ENCODE measurements at regions not wholly inside any gene's neighbourhood (a gene's known extent, or its start where the extent isn't known, plus 50 kb on each side); places are given as distances from the start of the nearest gene placed in this dataset.

DNA sequence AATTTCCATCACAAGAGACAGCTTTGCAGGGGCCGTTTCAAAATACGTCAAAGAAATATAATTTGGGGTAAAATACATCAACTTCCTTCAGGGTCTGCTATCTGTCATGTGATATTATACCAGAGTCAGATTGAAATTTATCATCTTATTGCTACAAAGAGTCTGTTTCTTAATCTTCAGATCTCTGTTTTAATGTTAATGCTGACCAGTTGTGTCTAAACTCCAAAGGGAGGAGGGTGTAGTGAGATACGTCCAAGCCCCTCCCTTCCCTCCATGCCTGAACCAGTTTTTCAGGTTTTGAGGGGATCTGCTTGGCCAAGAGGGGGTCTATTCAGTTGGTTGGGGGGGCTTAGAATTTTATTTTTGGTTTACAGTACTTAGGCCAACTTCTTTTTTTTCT is 891.6 kb downstream of the GRM8 start (continued):
- TF ChIP-seq, protein P1, sequence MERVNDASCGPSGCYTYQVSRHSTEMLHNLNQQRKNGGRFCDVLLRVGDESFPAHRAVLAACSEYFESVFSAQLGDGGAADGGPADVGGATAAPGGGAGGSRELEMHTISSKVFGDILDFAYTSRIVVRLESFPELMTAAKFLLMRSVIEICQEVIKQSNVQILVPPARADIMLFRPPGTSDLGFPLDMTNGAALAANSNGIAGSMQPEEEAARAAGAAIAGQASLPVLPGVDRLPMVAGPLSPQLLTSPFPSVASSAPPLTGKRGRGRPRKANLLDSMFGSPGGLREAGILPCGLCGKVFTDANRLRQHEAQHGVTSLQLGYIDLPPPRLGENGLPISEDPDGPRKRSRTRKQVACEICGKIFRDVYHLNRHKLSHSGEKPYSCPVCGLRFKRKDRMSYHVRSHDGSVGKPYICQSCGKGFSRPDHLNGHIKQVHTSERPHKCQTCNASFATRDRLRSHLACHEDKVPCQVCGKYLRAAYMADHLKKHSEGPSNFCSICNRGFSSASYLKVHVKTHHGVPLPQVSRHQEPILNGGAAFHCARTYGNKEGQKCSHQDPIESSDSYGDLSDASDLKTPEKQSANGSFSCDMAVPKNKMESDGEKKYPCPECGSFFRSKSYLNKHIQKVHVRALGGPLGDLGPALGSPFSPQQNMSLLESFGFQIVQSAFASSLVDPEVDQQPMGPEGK (CRISPR knock-in tag; IDR thresholded peaks at IDR 0.05; ENCODE audit: borderline replicate concordance): no peak
- no peak for TF ChIP-seq ZNF565 (CRISPR knock-in tag; conservative IDR thresholded peaks at IDR 0.05; ENCODE audit: low read depth)
- no peak for TF ChIP-seq ZFP3 (CRISPR knock-in tag; IDR thresholded peaks at IDR 0.05)
- no peak for TF ChIP-seq ARNTL (CRISPR knock-in tag; IDR thresholded peaks at IDR 0.05; ENCODE audit: borderline replicate concordance, low read depth)
- no peak for TF ChIP-seq ZNF70 (CRISPR knock-in tag; IDR thresholded peaks at IDR 0.05)
- TF ChIP-seq POU6F1 (CRISPR knock-in tag; IDR thresholded peaks at IDR 0.05; ENCODE audit: borderline replicate concordance, low read depth): no peak
- TF ChIP-seq ZNF8 (CRISPR knock-in tag; IDR thresholded peaks at IDR 0.05): no peak
- TF ChIP-seq TCF4 (CRISPR knock-in tag; IDR thresholded peaks at IDR 0.05; ENCODE audit: borderline replicate concordance): no peak
- no peak for TF ChIP-seq ZC3H10 (CRISPR knock-in tag; IDR thresholded peaks at IDR 0.05)

DNA sequence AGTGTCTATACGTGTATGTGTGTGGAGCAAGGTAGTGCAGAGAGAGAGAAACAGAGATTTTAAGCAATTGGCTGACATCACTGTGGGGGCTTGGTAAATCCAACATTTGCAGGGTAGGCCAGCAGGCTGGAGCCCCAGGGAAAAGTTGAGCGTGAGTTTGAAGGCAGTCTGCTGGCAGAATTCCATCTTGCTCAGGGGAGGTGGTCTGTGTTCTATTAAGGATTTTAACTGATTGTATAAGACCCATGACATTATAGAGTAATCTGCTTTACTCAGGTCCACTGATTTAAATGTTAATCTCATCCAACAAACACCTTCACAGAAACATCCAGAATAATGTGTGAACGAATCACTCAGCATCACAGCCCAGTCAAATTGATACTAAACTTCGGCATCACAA is 912.9 kb downstream of the GRM8 start:
- no peak for ATAC-seq
- no peak for TF ChIP-seq ESRRG (CRISPR knock-in tag; IDR thresholded peaks at IDR 0.05)
- TF ChIP-seq RARB (CRISPR knock-in tag; IDR thresholded peaks at IDR 0.05): no peak
- TF ChIP-seq ISL1 (CRISPR knock-in tag; IDR thresholded peaks at IDR 0.05): no peak
- TF ChIP-seq CSDC2 (CRISPR knock-in tag; IDR thresholded peaks at IDR 0.05): no peak
- no peak for TF ChIP-seq GLIS3 (CRISPR knock-in tag; IDR thresholded peaks at IDR 0.05)
- TF ChIP-seq ZFP3 (CRISPR knock-in tag; IDR thresholded peaks at IDR 0.05): no peak
- TF ChIP-seq ZNF8 (CRISPR knock-in tag; IDR thresholded peaks at IDR 0.05): no peak
- no peak for TF ChIP-seq BACH2 (CRISPR knock-in tag; IDR thresholded peaks at IDR 0.05; ENCODE audit: borderline replicate concordance)
- TF ChIP-seq ZC3H10 (CRISPR knock-in tag; IDR thresholded peaks at IDR 0.05): no peak

DNA sequence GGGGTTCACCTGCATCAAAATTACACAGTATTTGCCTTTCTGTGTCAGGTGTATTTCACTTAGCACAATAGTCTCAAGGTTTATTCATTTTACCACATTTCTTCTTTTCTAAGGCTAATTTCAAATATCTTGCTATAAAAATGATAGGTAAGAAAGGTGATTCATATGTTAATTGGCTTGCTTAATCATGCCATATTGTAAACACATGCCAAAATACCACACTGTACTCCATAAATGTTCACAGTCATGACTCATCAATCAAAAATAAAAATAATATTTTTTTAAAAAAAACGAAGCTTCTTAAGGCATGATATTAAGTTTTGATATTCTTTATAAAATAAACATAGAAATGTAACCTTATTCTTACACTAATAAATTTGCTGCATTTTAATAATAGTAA is 947.1 kb downstream of the GRM8 start:
- no peak for ATAC-seq
- TF ChIP-seq, protein P2, sequence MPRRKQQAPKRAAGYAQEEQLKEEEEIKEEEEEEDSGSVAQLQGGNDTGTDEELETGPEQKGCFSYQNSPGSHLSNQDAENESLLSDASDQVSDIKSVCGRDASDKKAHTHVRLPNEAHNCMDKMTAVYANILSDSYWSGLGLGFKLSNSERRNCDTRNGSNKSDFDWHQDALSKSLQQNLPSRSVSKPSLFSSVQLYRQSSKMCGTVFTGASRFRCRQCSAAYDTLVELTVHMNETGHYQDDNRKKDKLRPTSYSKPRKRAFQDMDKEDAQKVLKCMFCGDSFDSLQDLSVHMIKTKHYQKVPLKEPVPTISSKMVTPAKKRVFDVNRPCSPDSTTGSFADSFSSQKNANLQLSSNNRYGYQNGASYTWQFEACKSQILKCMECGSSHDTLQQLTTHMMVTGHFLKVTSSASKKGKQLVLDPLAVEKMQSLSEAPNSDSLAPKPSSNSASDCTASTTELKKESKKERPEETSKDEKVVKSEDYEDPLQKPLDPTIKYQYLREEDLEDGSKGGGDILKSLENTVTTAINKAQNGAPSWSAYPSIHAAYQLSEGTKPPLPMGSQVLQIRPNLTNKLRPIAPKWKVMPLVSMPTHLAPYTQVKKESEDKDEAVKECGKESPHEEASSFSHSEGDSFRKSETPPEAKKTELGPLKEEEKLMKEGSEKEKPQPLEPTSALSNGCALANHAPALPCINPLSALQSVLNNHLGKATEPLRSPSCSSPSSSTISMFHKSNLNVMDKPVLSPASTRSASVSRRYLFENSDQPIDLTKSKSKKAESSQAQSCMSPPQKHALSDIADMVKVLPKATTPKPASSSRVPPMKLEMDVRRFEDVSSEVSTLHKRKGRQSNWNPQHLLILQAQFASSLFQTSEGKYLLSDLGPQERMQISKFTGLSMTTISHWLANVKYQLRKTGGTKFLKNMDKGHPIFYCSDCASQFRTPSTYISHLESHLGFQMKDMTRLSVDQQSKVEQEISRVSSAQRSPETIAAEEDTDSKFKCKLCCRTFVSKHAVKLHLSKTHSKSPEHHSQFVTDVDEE (CRISPR knock-in tag; IDR thresholded peaks at IDR 0.05): no peak
- TF ChIP-seq ZNF70 (CRISPR knock-in tag; IDR thresholded peaks at IDR 0.05) (no peak), ZC3H10 (CRISPR knock-in tag; IDR thresholded peaks at IDR 0.05) (no peak), CSRNP3 (CRISPR knock-in tag; IDR thresholded peaks at IDR 0.05) (no peak), TCF4 (CRISPR knock-in tag; IDR thresholded peaks at IDR 0.05; ENCODE audit: borderline replicate concordance) (no peak), RARB (CRISPR knock-in tag; IDR thresholded peaks at IDR 0.05) (no peak), ZFP3 (CRISPR knock-in tag; IDR thresholded peaks at IDR 0.05) (no peak), ZFP30 (CRISPR knock-in tag; IDR thresholded peaks at IDR 0.05) (no peak), CSDC2 (CRISPR knock-in tag; IDR thresholded peaks at IDR 0.05) (no peak), BACH2 (CRISPR knock-in tag; IDR thresholded peaks at IDR 0.05; ENCODE audit: borderline replicate concordance) (no peak), TOX (CRISPR knock-in tag; IDR thresholded peaks at IDR 0.05; ENCODE audit: borderline replicate concordance) (no peak), GLIS3 (CRISPR knock-in tag; IDR thresholded peaks at IDR 0.05) (no peak), ZNF8 (CRISPR knock-in tag; IDR thresholded peaks at IDR 0.05) (no peak), ISL1 (CRISPR knock-in tag; IDR thresholded peaks at IDR 0.05) (no peak), ZNF565 (CRISPR knock-in tag; conservative IDR thresholded peaks at IDR 0.05; ENCODE audit: low read depth) (no peak)
- TF ChIP-seq, protein P1 (CRISPR knock-in tag; IDR thresholded peaks at IDR 0.05; ENCODE audit: borderline replicate concordance): no peak
